GM23248 (cell line): ENCODE measurements at regions not wholly inside any gene's neighbourhood (a gene's known extent, or its start where the extent isn't known, plus 50 kb on each side); places are given as distances from the start of the nearest gene placed in this dataset.
A peak's percentile ranks its signal among the peaks of the same experiment; 100 is the strongest.
"Not testable (repeated sequence)": the region's sequence is repeated elsewhere in the genome, so short reads cannot be mapped to it uniquely, and the experiment has no call there.

Source experiments
- DNase-seq: peaks from one replicate; pipeline ENCODE4 v3.0.0-alpha.2; 2015
- H2AFZ ChIP-seq: fragments of 200-600 bp; sonication (generic); 2 replicates; pipeline ENCODE4 v1.6.1; 2016; ENCODE audit warnings: antibody characterized with exemption
- H3F3A ChIP-seq: fragments of 200-600 bp; sonication (generic); 2 replicates; pipeline ENCODE4 v1.6.1; 2016; ENCODE audit warnings: mild to moderate bottlenecking, antibody characterized with exemption, mixed run types; ENCODE audit not compliant: insufficient read depth
- H3K27ac ChIP-seq: fragments of 200-600 bp; sonication (generic); 2 replicates; pipeline ENCODE4 v1.5.1; 2016; ENCODE audit warnings: mild to moderate bottlenecking
- H3K27me3 ChIP-seq: fragments of 200-600 bp; sonication (generic); replicated peaks from 2 replicates; pipeline ENCODE4 v1.6.1; 2016; ENCODE audit warnings: mild to moderate bottlenecking; ENCODE audit not compliant: insufficient read depth
- H3K36me3 ChIP-seq: fragments of 200-600 bp; sonication (generic); 2 replicates; pipeline ENCODE4 v1.6.1; 2016; ENCODE audit warnings: low read depth, mild to moderate bottlenecking
- H3K4me1 ChIP-seq: fragments of 200-600 bp; sonication (generic); 2 replicates; pipeline ENCODE4 v1.6.1; 2016; ENCODE audit warnings: mild to moderate bottlenecking; ENCODE audit not compliant: insufficient read depth
- H3K4me2 ChIP-seq: fragments of 200-600 bp; sonication (generic); one replicate; pipeline ENCODE4 v1.6.1; 2016; ENCODE audit warnings: mild to moderate bottlenecking; ENCODE audit not compliant: unreplicated experiment
- H3K4me3 ChIP-seq: fragments of 200-600 bp; sonication (generic); 2 replicates; pipeline ENCODE4 v1.5.1; 2016; ENCODE audit warnings: mild to moderate bottlenecking
- H3K79me2 ChIP-seq: fragments of 200-600 bp; sonication (generic); 2 replicates; pipeline ENCODE4 v1.6.1; 2016; ENCODE audit warnings: mild to moderate bottlenecking; ENCODE audit not compliant: insufficient read depth
- H3K9ac ChIP-seq: fragments of 200-600 bp; sonication (generic); 2 replicates; pipeline ENCODE4 v1.6.1; 2016; ENCODE audit warnings: mild to moderate bottlenecking
- H3K9me2 ChIP-seq: fragments of 200-600 bp; sonication (generic); 2 replicates; pipeline ENCODE4 v1.6.1; 2016; ENCODE audit warnings: mixed run types, mild to moderate bottlenecking, moderate library complexity; ENCODE audit not compliant: insufficient read depth
- H3K9me3 ChIP-seq: fragments of 200-600 bp; sonication (generic); one replicate; pipeline ENCODE4 v1.6.1; 2017; ENCODE audit warnings: low read depth
- H4K20me1 ChIP-seq: fragments of 200-600 bp; sonication (generic); 2 replicates; pipeline ENCODE4 v1.6.0; 2016; ENCODE audit not compliant: insufficient read depth
- EZH2 ChIP-seq: fragments of 200-600 bp; sonication (generic); IDR thresholded peaks from 2 replicates; pipeline ENCODE4 v1.6.1; 2018; ENCODE audit warnings: antibody characterized with exemption, mild to moderate bottlenecking; ENCODE audit not compliant: insufficient read depth, poor library complexity, severe bottlenecking
- WGBS, 2 experiments: methylation state at CpG; one replicate each; pipeline ENCODE4 v1.1.6; 2015 to 2017; ENCODE audit warnings: low lambda C conversion rate in 2 of 2, low coverage in 1 of 2; ENCODE audit errors: missing lambda C conversion rate in 2 of 2; 5-methylcytosine and 5-hydroxymethylcytosine counted together
- in situ Hi-C: fragments of 300-500 bp; cut with MboI; formaldehyde crosslinking; loops from 2 replicates; pipeline ENCODE4 v1.15.0; 2020

DNA sequence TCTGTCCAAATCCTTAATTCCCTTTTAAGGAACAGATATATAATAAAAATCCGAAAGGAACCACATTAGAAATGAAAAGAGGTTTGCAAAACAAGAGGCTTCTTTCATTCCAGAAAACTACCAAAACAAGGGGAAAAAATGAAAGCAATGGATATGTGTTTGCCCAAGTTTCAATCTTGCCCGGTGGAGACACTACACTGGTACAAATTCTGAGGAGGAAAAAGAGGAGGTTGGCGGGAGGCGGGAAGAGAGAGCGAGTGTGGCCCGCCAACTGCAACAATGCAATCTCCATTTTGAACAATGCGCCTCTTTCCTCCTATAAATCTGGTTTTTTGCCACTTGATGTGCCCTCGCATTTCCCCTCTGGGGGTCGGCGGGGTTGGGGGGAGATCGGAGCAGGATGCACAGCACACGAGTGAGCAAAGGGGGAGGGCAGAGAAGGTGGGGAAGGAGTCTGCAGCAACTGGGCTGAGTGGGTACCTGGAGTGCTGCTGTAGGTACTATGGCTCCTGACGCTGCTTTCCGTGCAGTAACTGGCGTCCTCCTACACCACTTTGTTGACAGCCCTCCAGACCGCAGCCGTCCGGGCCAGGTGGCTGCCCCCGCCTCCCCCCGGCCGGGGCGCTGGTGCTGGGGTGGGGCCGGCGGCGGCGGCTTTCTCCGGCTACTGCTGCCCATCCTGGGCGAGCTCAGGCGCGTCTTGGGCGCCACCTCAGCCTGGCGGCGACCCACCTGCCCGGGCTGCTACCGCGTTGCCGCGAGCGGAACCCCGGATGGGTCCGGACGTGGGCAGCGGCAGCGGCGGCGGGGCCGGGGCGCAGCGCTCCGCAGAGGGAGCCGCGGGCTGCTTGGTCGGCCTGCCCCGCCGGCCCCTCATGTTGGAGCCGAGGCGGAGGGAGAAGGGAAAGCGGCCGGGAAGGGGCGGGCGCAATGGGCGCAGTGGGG, 93.8 kb upstream of the PLEKHM1 start:
- Histone ChIP-seq H4K20me1 (no peaks in the 10 kb centered on the region), H3F3A (peaks cover 8% of the 10 kb centered on the region; the same call in 1 of the 2 replicates), H3K9me3 (no peaks in the 10 kb centered on the region), H3K27ac (peak overlapping the region; percentile 79), H3K4me1 (peaks cover 4% of the 10 kb centered on the region; the same call in 1 of the 2 replicates), H3K4me3 (peak overlapping the region; percentile 72), H3K27me3 (no peaks in the 10 kb centered on the region), H3K36me3 (0 out of 2 replicates have a peak, but pooled peaks cover 3% of the 10 kb centered on the region), H3K4me2 (peak overlapping the region; percentile 85), H3K79me2 (peaks cover 47% of the 10 kb centered on the region), H3K9me2 (no peaks in the 10 kb centered on the region), H3K9ac (peak overlapping the region; percentile 84), H2AFZ (peak overlapping the region; percentile 67)
- no peak for TF ChIP-seq EZH2
- WGBS, 2 experiments = 0 to 1% methylated on average over 49 to 62 of the region's 62 CpGs
- DNase-seq = peak; percentile 78
- in situ Hi-C loops = no loop called here

DNA sequence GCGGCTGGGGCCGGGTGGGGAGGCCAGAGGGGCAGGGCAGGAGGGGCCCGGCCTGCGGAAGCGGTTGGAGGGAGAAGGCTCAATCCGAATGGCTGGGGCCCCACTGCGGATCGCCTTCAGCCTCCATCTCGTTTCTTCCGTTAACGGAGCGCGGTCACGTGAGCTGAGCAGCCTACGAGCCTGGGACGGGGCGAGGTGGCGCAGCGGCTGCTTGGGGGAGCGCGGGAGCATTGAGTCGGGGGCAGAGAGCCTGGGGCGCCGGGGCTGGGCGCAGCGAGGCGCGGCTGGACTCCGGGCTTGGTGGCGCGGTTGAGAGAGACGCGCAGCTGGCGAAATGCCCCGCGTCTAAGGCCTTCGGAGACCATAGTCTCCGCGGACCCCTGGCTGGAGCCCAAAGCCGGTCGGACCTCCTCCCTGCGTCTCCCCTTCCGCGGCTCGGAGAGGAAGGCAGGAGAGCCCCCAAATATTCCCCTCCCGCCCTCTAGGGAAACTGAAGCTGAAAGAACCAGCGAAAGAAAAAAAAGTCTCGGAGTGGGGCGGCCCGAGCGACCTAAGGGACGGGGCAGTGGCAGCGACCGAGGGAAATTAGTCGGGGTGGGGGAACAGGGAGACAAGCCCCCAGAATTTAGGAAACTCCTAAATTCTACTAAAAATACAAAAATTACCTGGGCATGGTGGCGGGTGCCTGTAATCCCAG, 94.7 kb upstream of the PLEKHM1 start:
- H3K4me2 ChIP-seq, in situ Hi-C loops, H3F3A ChIP-seq, H3K9me2 ChIP-seq, H3K36me3 ChIP-seq, H4K20me1 ChIP-seq, H3K27me3 ChIP-seq, H3K9me3 ChIP-seq, H3K4me1 ChIP-seq, H2AFZ ChIP-seq: not testable (repeated sequence)
- DNase-seq = peak; percentile 97
- Histone ChIP-seq H3K27ac (peak overlapping the region; percentile 79), H3K9ac (peak overlapping the region; percentile 84), H3K79me2 (peaks cover 39% of the 10 kb centered on the region), H3K4me3 (peak overlapping the region; percentile 72)
- WGBS, 2 experiments = 0 to 4% methylated on average over 9 to 18 of the region's 56 CpGs

DNA sequence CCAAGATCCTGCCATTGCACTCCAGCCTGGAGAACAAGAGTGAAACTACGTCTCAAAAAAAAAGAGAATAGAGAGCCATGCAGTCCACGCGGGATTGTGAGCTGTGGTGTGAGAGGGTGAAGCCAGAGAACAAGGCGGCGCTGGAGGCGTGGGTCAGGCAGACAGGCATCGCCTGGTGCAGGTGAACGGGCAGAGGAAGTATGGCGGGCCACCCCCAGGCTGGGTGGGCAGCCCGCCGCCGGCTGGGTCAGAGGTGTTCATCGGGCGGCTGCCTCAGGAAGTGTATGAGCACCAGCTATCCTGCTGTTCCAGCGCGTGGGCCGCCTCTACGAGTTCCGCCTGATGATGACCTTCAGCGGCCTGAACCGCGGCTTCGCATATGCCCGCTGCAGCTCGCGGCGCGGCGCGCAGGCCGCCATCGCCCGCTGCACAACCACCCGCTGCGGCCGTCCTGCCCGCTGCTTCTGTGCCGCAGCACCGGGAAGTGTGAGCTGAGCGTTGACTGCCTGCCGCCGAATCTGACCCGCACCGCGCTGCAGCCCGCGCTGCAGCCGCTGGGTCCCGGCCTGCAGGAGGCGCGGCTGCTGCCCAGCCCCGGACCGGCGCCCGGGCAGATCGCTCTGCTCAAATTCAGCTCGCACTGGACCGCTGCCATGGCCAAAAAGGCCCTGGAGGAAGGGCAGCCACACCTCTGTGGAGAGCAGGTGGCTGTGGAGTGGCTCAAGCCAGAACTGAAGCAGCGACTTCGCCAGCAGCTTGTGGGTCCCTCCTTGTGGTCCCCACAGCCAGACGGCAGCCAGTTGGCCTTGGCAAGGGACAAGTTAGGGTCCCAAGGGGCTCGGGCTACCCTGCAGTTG, 95.5 kb upstream of the PLEKHM1 start:
- WGBS, 2 experiments = 21 to 31% methylated on average over 14 of the region's 62 CpGs
- H3K4me1 ChIP-seq, H3K4me3 ChIP-seq, H3K9ac ChIP-seq, in situ Hi-C loops, H3F3A ChIP-seq, H4K20me1 ChIP-seq, H3K36me3 ChIP-seq, H3K9me2 ChIP-seq, H3K27me3 ChIP-seq, H3K9me3 ChIP-seq, H3K4me2 ChIP-seq, H3K27ac ChIP-seq: not testable (repeated sequence)
- H2AFZ ChIP-seq = 0 out of 2 replicates have a peak overlapping the region, but pooled peaks have one; percentile 44
- H3K79me2 ChIP-seq = peaks cover 31% of the 10 kb centered on the region
- DNase-seq = peak; percentile 25

DNA sequence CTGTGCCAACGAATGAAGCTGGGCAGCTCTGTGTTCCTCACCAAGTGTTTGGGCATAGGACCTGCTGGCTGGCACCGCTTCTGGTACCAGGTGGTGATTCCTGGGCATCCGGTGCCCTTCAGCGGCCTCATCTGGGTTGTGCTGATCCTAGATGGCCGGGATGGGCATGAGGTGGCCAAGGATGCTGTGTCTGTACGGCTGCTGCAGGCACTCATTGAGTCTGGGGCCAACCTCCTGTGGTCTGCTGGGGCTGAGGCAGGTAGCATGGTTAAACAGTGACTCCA, 96.1 kb upstream of the PLEKHM1 start:
- H3K9me2 ChIP-seq, H3K9ac ChIP-seq, H3K27me3 ChIP-seq, H4K20me1 ChIP-seq, H3F3A ChIP-seq, in situ Hi-C loops, H3K4me1 ChIP-seq, H3K36me3 ChIP-seq, H3K9me3 ChIP-seq, DNase-seq, H3K27ac ChIP-seq, H2AFZ ChIP-seq, H3K4me3 ChIP-seq, H3K4me2 ChIP-seq: not testable (repeated sequence)
- WGBS, 2 experiments = no CpG with 5 or more reads among the region's 6 CpGs
- peaks cover 25% of the 10 kb centered on the region for H3K79me2 ChIP-seq

GRCh38 chr17:45592433-45592923, 102.0 kb upstream of the PLEKHM1 start:
- H3K9ac ChIP-seq, H3K79me2 ChIP-seq, H3K4me2 ChIP-seq, H3F3A ChIP-seq, H3K9me3 ChIP-seq, H2AFZ ChIP-seq, H3K4me3 ChIP-seq, H3K36me3 ChIP-seq, in situ Hi-C loops, H3K9me2 ChIP-seq, H3K27ac ChIP-seq, H3K4me1 ChIP-seq, H3K27me3 ChIP-seq, H4K20me1 ChIP-seq: not testable (repeated sequence)
- peak; percentile 39 for DNase-seq
- WGBS, 2 experiments = 31 to 34% methylated on average over 5 of the region's 6 CpGs

DNA sequence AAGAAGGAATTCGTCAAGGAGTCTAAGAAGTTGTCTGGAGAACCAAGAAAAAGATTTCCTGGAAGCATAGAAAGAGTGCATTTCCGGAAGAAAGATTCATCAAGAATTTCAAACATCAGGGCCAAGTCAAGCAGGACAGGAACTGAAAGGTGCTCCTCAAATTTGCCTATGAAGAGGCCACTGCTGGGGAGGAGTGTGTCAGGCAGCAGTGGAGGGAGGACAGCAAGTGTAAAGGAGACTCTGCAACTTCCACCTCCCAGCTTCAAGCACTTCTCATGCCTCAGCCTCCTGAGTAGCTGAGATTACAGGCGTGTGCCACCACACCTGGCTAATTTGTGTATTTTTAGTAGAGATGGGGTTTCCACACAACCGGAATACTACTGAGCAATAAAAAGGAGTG, 105.8 kb upstream of the PLEKHM1 start:
- H3K4me2 ChIP-seq, H3K4me1 ChIP-seq, H3K79me2 ChIP-seq, H2AFZ ChIP-seq, in situ Hi-C loops, H3K9me2 ChIP-seq, H4K20me1 ChIP-seq, H3K27me3 ChIP-seq, H3K27ac ChIP-seq, H3K9ac ChIP-seq, H3K9me3 ChIP-seq, DNase-seq, H3K4me3 ChIP-seq, H3K36me3 ChIP-seq, H3F3A ChIP-seq: not testable (repeated sequence)
- 50% methylated on average over 2 of the region's 4 CpGs for WGBS, 2 experiments
